HEK293T (cell line): ENCODE measurements at regions not wholly inside any gene's neighbourhood (a gene's known extent, or its start where the extent isn't known, plus 50 kb on each side); places are given as distances from the start of the nearest gene placed in this dataset.

ENCODE experiments used
- BHLHE40 ChIP-seq: fragments of 450-650 bp; IDR thresholded peaks from 2 replicates; pipeline ENCODE4 v1.6.1; 2016; ENCODE audit warnings: mild to moderate bottlenecking, moderate library complexity, borderline replicate concordance
- CTBP1 ChIP-seq: fragments of 450-650 bp; IDR thresholded peaks from 2 replicates; pipeline ENCODE4 v1.6.1; 2016; ENCODE audit warnings: borderline replicate concordance
- FOXA1 ChIP-seq: fragments of 450-650 bp; IDR thresholded peaks from 2 replicates; pipeline ENCODE4 v1.6.1; 2016; ENCODE audit warnings: mild to moderate bottlenecking
- FOXK2 ChIP-seq: fragments of 450-650 bp; IDR thresholded peaks from 2 replicates; pipeline ENCODE4 v1.6.1; 2016; ENCODE audit warnings: mild to moderate bottlenecking
- FOXM1 ChIP-seq: fragments of 450-650 bp; IDR thresholded peaks from 2 replicates; pipeline ENCODE4 v1.6.1; 2017; ENCODE audit warnings: mild to moderate bottlenecking, borderline replicate concordance
- HDGF ChIP-seq: fragments of 450-650 bp; IDR thresholded peaks from 2 replicates; pipeline ENCODE4 v1.6.1; 2017; ENCODE audit warnings: antibody characterized with exemption, borderline replicate concordance
- LEF1 ChIP-seq: fragments of 450-650 bp; IDR thresholded peaks from 2 replicates; pipeline ENCODE4 v1.6.1; 2017; ENCODE audit warnings: mild to moderate bottlenecking, borderline replicate concordance
- NFRKB ChIP-seq: fragments of 450-650 bp; IDR thresholded peaks from 2 replicates; pipeline ENCODE4 v1.6.1; 2016; ENCODE audit warnings: mild to moderate bottlenecking, moderate library complexity
- SP1 ChIP-seq: fragments of 450-650 bp; IDR thresholded peaks from 2 replicates; pipeline ENCODE4 v1.6.1; 2017
- SUZ12 ChIP-seq: fragments of 450-650 bp; IDR thresholded peaks from 2 replicates; pipeline ENCODE4 v1.6.1; 2016; ENCODE audit warnings: mild to moderate bottlenecking
- TARDBP ChIP-seq: fragments of 450-650 bp; IDR thresholded peaks from 2 replicates; pipeline ENCODE4 v1.6.1; 2016
- ZNF384 ChIP-seq: fragments of 450-650 bp; IDR thresholded peaks from 2 replicates; pipeline ENCODE4 v1.6.1; 2016

DNA sequence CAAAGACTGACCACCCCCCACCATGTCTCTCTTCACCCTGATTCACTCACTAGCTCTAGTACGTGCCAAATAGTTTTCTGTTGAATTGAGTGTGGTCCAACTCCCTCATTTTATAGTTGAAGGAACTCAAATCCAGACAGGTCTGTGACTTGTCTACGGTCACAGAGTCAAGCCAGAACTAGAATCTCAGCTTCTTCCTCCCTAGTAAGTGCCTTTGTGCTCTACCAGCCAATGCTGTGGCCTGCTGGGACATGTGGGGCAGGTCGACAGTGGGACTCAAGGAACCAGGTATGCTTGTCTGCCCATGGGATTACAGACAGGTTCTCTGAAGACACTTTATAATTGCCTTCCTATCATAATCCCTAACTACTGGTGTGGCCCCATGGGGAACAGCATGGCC is 108.6 kb upstream of the CPEB2 start:
- TF ChIP-seq SUZ12 (no peak), ZNF384 (no peak), SP1 (no peak), LEF1 (no peak), FOXM1 (no peak), FOXK2 (no peak), HDGF (no peak), NFRKB (no peak), BHLHE40 (no peak), CTBP1 (no peak), TARDBP (no peak), FOXA1 (no peak)
